ENCODE measurements at regions not wholly inside any gene's neighbourhood (a gene's known extent, or its start where the extent isn't known, plus 50 kb on each side); places are given as distances from the start of the nearest gene placed in this dataset.

- Histone ChIP-seq H3K9me3 (no peaks in the 10 kb centered on the region), H3K4me3 (ENCODE audit: low read depth in 1 of 2, low read length in 1 of 2) (no peak overlapping the region), H3K27me3 (no peaks in the 10 kb centered on the region), H3K4me1 (ENCODE audit: control insufficient read depth in 1 of 2, insufficient read depth in 1 of 2, low read depth in 1 of 2, low read length in 1 of 2) (no peaks in the 10 kb centered on the region), H3K36me3 (no peaks in the 10 kb centered on the region), H3K27ac (no peak overlapping the region)
- no peak for TF ChIP-seq CTCF (IDR thresholded peaks at IDR 0.05)
Measured at GRCh38 chr16:5793556-5793955, 696.0 kb upstream of the EEF2KMT start.

- TF ChIP-seq CTCF (IDR thresholded peaks at IDR 0.05): no peak
- H3K4me3 ChIP-seq (ENCODE audit: low read depth in 1 of 2, low read length in 1 of 2): no peak overlapping the region
- H3K36me3 ChIP-seq: no peaks in the 10 kb centered on the region
- H3K9me3 ChIP-seq: no peaks in the 10 kb centered on the region
- H3K4me1 ChIP-seq (ENCODE audit: control insufficient read depth in 1 of 2, insufficient read depth in 1 of 2, low read depth in 1 of 2, low read length in 1 of 2): no peaks in the 10 kb centered on the region
- H3K27ac ChIP-seq: no peak overlapping the region
- no peaks in the 10 kb centered on the region for H3K27me3 ChIP-seq
Measured at GRCh38 chr16:5791011-5791657, 693.5 kb upstream of the EEF2KMT start.

GRCh38 chr16:5790512-5790911, 692.9 kb upstream of the EEF2KMT start:
- no peaks in the 10 kb centered on the region for H3K4me1 ChIP-seq (ENCODE audit: control insufficient read depth in 1 of 2, insufficient read depth in 1 of 2, low read depth in 1 of 2, low read length in 1 of 2)
- H3K36me3 ChIP-seq: no peaks in the 10 kb centered on the region
- no peaks in the 10 kb centered on the region for H3K9me3 ChIP-seq
- no peak overlapping the region for H3K4me3 ChIP-seq (ENCODE audit: low read depth in 1 of 2, low read length in 1 of 2)
- no peak overlapping the region for H3K27ac ChIP-seq
- TF ChIP-seq CTCF (IDR thresholded peaks at IDR 0.05): no peak
- H3K27me3 ChIP-seq: no peaks in the 10 kb centered on the region

GRCh38 chr16:5789033-5789432, 691.4 kb upstream of the EEF2KMT start:
- no peak overlapping the region for H3K4me3 ChIP-seq (ENCODE audit: low read depth in 1 of 2, low read length in 1 of 2)
- no peak overlapping the region for H3K27ac ChIP-seq
- no peaks in the 10 kb centered on the region for H3K4me1 ChIP-seq (ENCODE audit: control insufficient read depth in 1 of 2, insufficient read depth in 1 of 2, low read depth in 1 of 2, low read length in 1 of 2)
- no peak for TF ChIP-seq CTCF (IDR thresholded peaks at IDR 0.05)
- no peaks in the 10 kb centered on the region for H3K9me3 ChIP-seq
- no peaks in the 10 kb centered on the region for H3K36me3 ChIP-seq
- H3K27me3 ChIP-seq: no peaks in the 10 kb centered on the region

GRCh38 chr16:5781436-5781835, 683.8 kb upstream of the EEF2KMT start:
- no peaks in the 10 kb centered on the region for H3K9me3 ChIP-seq
- H3K4me3 ChIP-seq (ENCODE audit: low read depth in 1 of 2, low read length in 1 of 2): no peak overlapping the region

More at GRCh38 chr16:5781436-5781835, 683.8 kb upstream of the EEF2KMT start:
- TF ChIP-seq CTCF (IDR thresholded peaks at IDR 0.05): no peak
- Histone ChIP-seq H3K27me3 (no peaks in the 10 kb centered on the region), H3K27ac (no peak overlapping the region), H3K4me1 (ENCODE audit: control insufficient read depth in 1 of 2, insufficient read depth in 1 of 2, low read depth in 1 of 2, low read length in 1 of 2) (no peaks in the 10 kb centered on the region), H3K36me3 (no peaks in the 10 kb centered on the region)

Measured in neutrophil (primary cell).